Mammary epithelial cell (primary cell): ENCODE measurements at regions not wholly inside any gene's neighbourhood (a gene's known extent, or its start where the extent isn't known, plus 50 kb on each side); places are given as distances from the start of the nearest gene placed in this dataset.

Experiments used
- EZH2 ChIP-seq: IDR thresholded peaks from 2 replicates; pipeline ENCODE4 v1.6.1; 2012; ENCODE audit warnings: low read length, inconsistent platforms, borderline replicate concordance
- TF ChIP-seq, protein P1 (sequence below), 2 donors: IDR thresholded peaks in 1 of 2; conservative IDR thresholded peaks in 1 of 2; 2 replicates each; pipeline ENCODE4 v1.5.1; 2011 to 2012; ENCODE audit warnings: inconsistent platforms in 2 of 2, low read length in 2 of 2, mild to moderate bottlenecking in 2 of 2, control low read depth in 1 of 2, low read depth in 1 of 2; ENCODE audit not compliant: insufficient read depth in 1 of 2; ENCODE audit errors: extremely low read depth in 1 of 2

DNA sequence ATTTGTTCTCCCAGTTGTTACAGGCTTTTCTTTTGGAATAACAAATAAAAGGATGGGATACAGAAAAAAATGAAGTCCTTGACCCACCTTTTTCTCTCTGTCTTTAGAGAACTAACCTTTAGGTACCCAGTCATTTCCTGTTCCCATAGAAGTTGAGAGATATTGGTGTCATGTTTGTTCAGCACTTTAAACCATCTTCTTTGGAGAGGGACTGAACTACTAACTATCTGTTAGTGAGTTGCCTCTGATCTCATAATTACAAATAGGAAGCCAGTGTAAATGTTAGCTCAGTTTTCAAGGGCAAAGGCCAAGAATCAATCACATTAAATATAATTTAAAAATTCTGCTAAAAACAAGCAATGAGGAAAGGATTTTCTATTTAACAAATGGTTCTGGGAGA, 72.9 kb upstream of the DCBLD2 start:
- no peak for TF ChIP-seq EZH2
- TF ChIP-seq, protein P1, sequence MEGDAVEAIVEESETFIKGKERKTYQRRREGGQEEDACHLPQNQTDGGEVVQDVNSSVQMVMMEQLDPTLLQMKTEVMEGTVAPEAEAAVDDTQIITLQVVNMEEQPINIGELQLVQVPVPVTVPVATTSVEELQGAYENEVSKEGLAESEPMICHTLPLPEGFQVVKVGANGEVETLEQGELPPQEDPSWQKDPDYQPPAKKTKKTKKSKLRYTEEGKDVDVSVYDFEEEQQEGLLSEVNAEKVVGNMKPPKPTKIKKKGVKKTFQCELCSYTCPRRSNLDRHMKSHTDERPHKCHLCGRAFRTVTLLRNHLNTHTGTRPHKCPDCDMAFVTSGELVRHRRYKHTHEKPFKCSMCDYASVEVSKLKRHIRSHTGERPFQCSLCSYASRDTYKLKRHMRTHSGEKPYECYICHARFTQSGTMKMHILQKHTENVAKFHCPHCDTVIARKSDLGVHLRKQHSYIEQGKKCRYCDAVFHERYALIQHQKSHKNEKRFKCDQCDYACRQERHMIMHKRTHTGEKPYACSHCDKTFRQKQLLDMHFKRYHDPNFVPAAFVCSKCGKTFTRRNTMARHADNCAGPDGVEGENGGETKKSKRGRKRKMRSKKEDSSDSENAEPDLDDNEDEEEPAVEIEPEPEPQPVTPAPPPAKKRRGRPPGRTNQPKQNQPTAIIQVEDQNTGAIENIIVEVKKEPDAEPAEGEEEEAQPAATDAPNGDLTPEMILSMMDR (conservative IDR thresholded peaks at IDR 0.05 in 1 of 2, IDR thresholded peaks at IDR 0.05 in 1 of 2; ENCODE audit: extremely low read depth in 1 of 2, insufficient read depth in 1 of 2, low read depth in 1 of 2, low read length in 2 of 2), result no peak
